GM23248 (cell line): ENCODE measurements at regions not wholly inside any gene's neighbourhood (a gene's known extent, or its start where the extent isn't known, plus 50 kb on each side); places are given as distances from the start of the nearest gene placed in this dataset.

Experiments used
- EZH2 ChIP-seq: fragments of 200-600 bp; sonication (generic); IDR thresholded peaks from 2 replicates; pipeline ENCODE4 v1.6.1; 2018; ENCODE audit warnings: antibody characterized with exemption, mild to moderate bottlenecking; ENCODE audit not compliant: insufficient read depth, poor library complexity, severe bottlenecking
- EZH2phosphoT487 ChIP-seq: fragments of 200-600 bp; sonication (generic); IDR thresholded peaks from 2 replicates; pipeline ENCODE4 v1.6.1; 2018; ENCODE audit warnings: antibody characterized with exemption, moderate library complexity, mild to moderate bottlenecking, low read depth; ENCODE audit not compliant: insufficient read depth

- TF ChIP-seq EZH2 (no peak), EZH2phosphoT487 (no peak)
These were observed 60.2 kb upstream of the RNF144B start for GRCh38 chr6:18326980-18327379.
